HCT116 (cell line): ENCODE measurements at regions not wholly inside any gene's neighbourhood (a gene's known extent, or its start where the extent isn't known, plus 50 kb on each side); places are given as distances from the start of the nearest gene placed in this dataset.

ENCODE experiments used
- ATAC-seq: fragments of 200-7000 bp; cut with Tn5 transposase; 2 replicates; pipeline ENCODE4 v1.9.1; 2020; ENCODE audit warnings: mild to moderate bottlenecking, moderate library complexity
- BruUV-seq: library from RNA; stranded (reverse); fragments of 400-500 nt; replicated peaks from 2 replicates; lab custom pipeline; 2021; lab: Mats Ljungman, UMichigan
- CTCF ChIA-PET: fragments of 300-600 bp; sonication (Branson Sonifier 250); formaldehyde crosslinking; loops from one replicate; lab custom pipeline; 2021; ENCODE audit warnings: antibody characterized with exemption; lab: Charles Lee
- POLR2A ChIA-PET: fragments of 300-600, 350-600 bp; sonication (Branson Sonifier 250); formaldehyde crosslinking; loops from one replicate; lab custom pipeline; 2021; ENCODE audit warnings: antibody characterized with exemption; lab: Charles Lee
- RAD21 ChIA-PET, 2 experiments: fragments of 300-600 bp; sonication (Branson Sonifier 250); formaldehyde crosslinking; loops; one replicate each; lab custom pipeline; 2023; ENCODE audit warnings: low total read pairs in 2 of 2; ENCODE audit not compliant: uncharacterized antibody in 2 of 2, unreplicated experiment in 2 of 2, low non-redundant PET in 1 of 2; lab: Charles Lee
- DNase-seq: peaks from one replicate; pipeline ENCODE4 v3.0.0-alpha.2; 2010; ENCODE audit warnings: low read depth, low spot score
- H2AFZ ChIP-seq: fragments of 200-600 bp; shearing (Covaris generic), sonication (generic); 2 replicates; pipeline ENCODE4 v1.6.1; 2017; ENCODE audit warnings: low read depth, mixed run types, mixed read lengths, antibody characterized with exemption, low read length; ENCODE audit not compliant: poor library complexity, severe bottlenecking
- H3K27ac ChIP-seq: 2 replicates; pipeline ENCODE4 v1.5.1; 2012; ENCODE audit warnings: low read depth, low read length
- H3K27me3 ChIP-seq: fragments of 200-600 bp; sonication (generic); 2 replicates; pipeline ENCODE4 v1.6.1; 2016; ENCODE audit warnings: mixed run types, low read length, mixed read lengths; ENCODE audit not compliant: insufficient read depth
- H3K36me3 ChIP-seq, 2 experiments: fragments of 200-500 bp in 1 of 2; fragments of 200-600 bp in 1 of 2; sonication (Bioruptor generic) in 1 of 2; sonication (generic) in 1 of 2; 2 replicates each; pipeline versions ENCODE4 v1.5.1 to v1.6.1; 2014 to 2016; ENCODE audit warnings: low read length in 2 of 2, inconsistent platforms in 1 of 2, mixed read lengths in 1 of 2, mixed run types in 1 of 2; ENCODE audit not compliant: insufficient read depth in 2 of 2, control insufficient read depth in 1 of 2
- H3K4me1 ChIP-seq, 2 experiments: fragments of 200-600 bp in 1 of 2; sonication (generic) in 1 of 2; 2 replicates each; pipeline versions ENCODE4 v1.5.1 to v1.6.1; 2012 to 2017; ENCODE audit warnings: low read length in 2 of 2, inconsistent platforms in 1 of 2, mild to moderate bottlenecking in 1 of 2, mixed read lengths in 1 of 2, mixed run types in 1 of 2, moderate library complexity in 1 of 2; ENCODE audit not compliant: insufficient read depth in 2 of 2, control insufficient read depth in 1 of 2
- H3K4me2 ChIP-seq: fragments of 200-600 bp; sonication (generic); 2 replicates; pipeline ENCODE4 v1.6.1; 2017; ENCODE audit warnings: mixed run types, low read length, mixed read lengths
- H3K4me3 ChIP-seq, 2 experiments: fragments of 200-600 bp in 1 of 2; sonication (generic) in 1 of 2; replicated peaks in 1 of 2; 2 replicates each; pipeline ENCODE4 v1.5.1; 2011 to 2016; ENCODE audit warnings: low read length in 2 of 2, control low read depth in 1 of 2, low read depth in 1 of 2, mild to moderate bottlenecking in 1 of 2, mixed read lengths in 1 of 2, mixed run types in 1 of 2
- H3K79me2 ChIP-seq: fragments of 200-600 bp; sonication (generic); 2 replicates; pipeline ENCODE4 v1.6.1; 2017; ENCODE audit warnings: mild to moderate bottlenecking, mixed run types, low read length, moderate library complexity, mixed read lengths; ENCODE audit not compliant: insufficient read depth
- H3K9ac ChIP-seq: fragments of 200-600 bp; sonication (generic); 2 replicates; pipeline ENCODE4 v1.6.1; 2016; ENCODE audit warnings: low read length, mixed read lengths
- H3K9me2 ChIP-seq: fragments of 200-600 bp; sonication (generic), shearing (Covaris generic); 2 replicates; pipeline ENCODE4 v1.6.1; 2017; ENCODE audit warnings: mixed run types, mild to moderate bottlenecking, moderate library complexity; ENCODE audit not compliant: insufficient read depth
- H3K9me3 ChIP-seq, 2 experiments: fragments of 200-500 bp in 1 of 2; fragments of 200-600 bp in 1 of 2; sonication (Bioruptor generic) in 1 of 2; sonication (generic) in 1 of 2; 2 replicates each; pipeline ENCODE4 v1.6.1; 2014 to 2017; ENCODE audit warnings: low read length in 2 of 2, mixed read lengths in 2 of 2, inconsistent platforms in 1 of 2, low read depth in 1 of 2, mild to moderate bottlenecking in 1 of 2, mixed run types in 1 of 2, moderate library complexity in 1 of 2; ENCODE audit not compliant: control insufficient read depth in 1 of 2, insufficient read depth in 1 of 2
- H4K20me1 ChIP-seq: fragments of 200-600 bp; sonication (generic), shearing (Covaris generic); 2 replicates; pipeline ENCODE4 v1.6.1; 2017; ENCODE audit warnings: mixed run types, mild to moderate bottlenecking, moderate library complexity; ENCODE audit not compliant: insufficient read depth
- EGR1 ChIP-seq: IDR thresholded peaks from 2 replicates; pipeline ENCODE4 v1.6.1; 2012; ENCODE audit warnings: low read depth
- EZH2phosphoT487 ChIP-seq: fragments of 200-600 bp; IDR thresholded peaks from 2 replicates; pipeline ENCODE4 v1.6.1; 2018; ENCODE audit warnings: antibody characterized with exemption, borderline replicate concordance
- JUND ChIP-seq: IDR thresholded peaks from 2 replicates; pipeline ENCODE4 v1.6.1; 2012
- RAD21 ChIP-seq: IDR thresholded peaks from 2 replicates; pipeline ENCODE4 v1.6.1; 2012; ENCODE audit warnings: low read depth, mild to moderate bottlenecking
- ZNF274 ChIP-seq: fragments of 200-500 bp; sonication (Bioruptor generic); IDR thresholded peaks from 2 replicates; pipeline ENCODE4 v1.6.1; 2014; ENCODE audit warnings: mild to moderate bottlenecking, low read depth, low read length, inconsistent platforms
- intact Hi-C: fragments of 100-400 bp; cut with micrococcal nuclease; formaldehyde crosslinking; loops from 2 replicates; pipeline ENCODE4 v1.10.0; 2022
- TF ChIP-seq, protein P1 (sequence below), 3 experiments: fragments of 200-600 bp in 1 of 3; sonication (generic) in 1 of 3; IDR thresholded peaks in 2 of 3; conservative IDR thresholded peaks in 1 of 3; 2 replicates each; pipeline ENCODE4 v1.5.1; 2012 to 2017; ENCODE audit warnings: low read depth in 2 of 3, low read length in 2 of 3, antibody characterized with exemption in 1 of 3, borderline replicate concordance in 1 of 3, control low read depth in 1 of 3, mild to moderate bottlenecking in 1 of 3, mixed read lengths in 1 of 3, mixed run types in 1 of 3, moderate library complexity in 1 of 3; ENCODE audit not compliant: insufficient read depth in 1 of 3
- TF ChIP-seq, protein P2 (sequence below): IDR thresholded peaks from 2 replicates; pipeline ENCODE4 v1.6.1; 2012; ENCODE audit warnings: low read depth

DNA sequence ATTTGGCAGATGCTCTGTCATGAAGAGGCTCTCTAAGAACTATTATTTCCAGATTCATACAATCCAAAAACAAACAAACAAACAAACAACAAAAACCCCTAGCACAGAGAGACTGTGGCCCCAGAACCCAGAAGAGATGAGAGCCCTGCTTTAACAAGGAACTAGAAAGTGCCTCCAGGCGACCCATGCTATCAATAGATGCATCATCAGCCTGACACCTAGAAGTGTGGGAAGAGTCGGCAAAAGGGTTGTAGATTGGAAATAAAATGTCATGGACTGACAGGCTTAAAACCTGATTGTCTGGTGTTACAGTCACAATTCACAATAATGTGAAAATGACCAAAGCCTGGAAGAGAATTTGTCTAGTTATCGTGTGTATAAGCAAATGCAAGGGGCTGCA lies 50.6 kb upstream of the FLRT2 start (continued):
- TF ChIP-seq, protein P1, sequence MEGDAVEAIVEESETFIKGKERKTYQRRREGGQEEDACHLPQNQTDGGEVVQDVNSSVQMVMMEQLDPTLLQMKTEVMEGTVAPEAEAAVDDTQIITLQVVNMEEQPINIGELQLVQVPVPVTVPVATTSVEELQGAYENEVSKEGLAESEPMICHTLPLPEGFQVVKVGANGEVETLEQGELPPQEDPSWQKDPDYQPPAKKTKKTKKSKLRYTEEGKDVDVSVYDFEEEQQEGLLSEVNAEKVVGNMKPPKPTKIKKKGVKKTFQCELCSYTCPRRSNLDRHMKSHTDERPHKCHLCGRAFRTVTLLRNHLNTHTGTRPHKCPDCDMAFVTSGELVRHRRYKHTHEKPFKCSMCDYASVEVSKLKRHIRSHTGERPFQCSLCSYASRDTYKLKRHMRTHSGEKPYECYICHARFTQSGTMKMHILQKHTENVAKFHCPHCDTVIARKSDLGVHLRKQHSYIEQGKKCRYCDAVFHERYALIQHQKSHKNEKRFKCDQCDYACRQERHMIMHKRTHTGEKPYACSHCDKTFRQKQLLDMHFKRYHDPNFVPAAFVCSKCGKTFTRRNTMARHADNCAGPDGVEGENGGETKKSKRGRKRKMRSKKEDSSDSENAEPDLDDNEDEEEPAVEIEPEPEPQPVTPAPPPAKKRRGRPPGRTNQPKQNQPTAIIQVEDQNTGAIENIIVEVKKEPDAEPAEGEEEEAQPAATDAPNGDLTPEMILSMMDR (IDR thresholded peaks at IDR 0.05 in 2 of 3, conservative IDR thresholded peaks at IDR 0.05 in 1 of 3; ENCODE audit: borderline replicate concordance in 1 of 3, insufficient read depth in 1 of 3, low read depth in 2 of 3, low read length in 2 of 3), result no peak
- TF ChIP-seq EZH2phosphoT487, result no peak
- TF ChIP-seq ZNF274, result no peak
- TF ChIP-seq, protein P2, sequence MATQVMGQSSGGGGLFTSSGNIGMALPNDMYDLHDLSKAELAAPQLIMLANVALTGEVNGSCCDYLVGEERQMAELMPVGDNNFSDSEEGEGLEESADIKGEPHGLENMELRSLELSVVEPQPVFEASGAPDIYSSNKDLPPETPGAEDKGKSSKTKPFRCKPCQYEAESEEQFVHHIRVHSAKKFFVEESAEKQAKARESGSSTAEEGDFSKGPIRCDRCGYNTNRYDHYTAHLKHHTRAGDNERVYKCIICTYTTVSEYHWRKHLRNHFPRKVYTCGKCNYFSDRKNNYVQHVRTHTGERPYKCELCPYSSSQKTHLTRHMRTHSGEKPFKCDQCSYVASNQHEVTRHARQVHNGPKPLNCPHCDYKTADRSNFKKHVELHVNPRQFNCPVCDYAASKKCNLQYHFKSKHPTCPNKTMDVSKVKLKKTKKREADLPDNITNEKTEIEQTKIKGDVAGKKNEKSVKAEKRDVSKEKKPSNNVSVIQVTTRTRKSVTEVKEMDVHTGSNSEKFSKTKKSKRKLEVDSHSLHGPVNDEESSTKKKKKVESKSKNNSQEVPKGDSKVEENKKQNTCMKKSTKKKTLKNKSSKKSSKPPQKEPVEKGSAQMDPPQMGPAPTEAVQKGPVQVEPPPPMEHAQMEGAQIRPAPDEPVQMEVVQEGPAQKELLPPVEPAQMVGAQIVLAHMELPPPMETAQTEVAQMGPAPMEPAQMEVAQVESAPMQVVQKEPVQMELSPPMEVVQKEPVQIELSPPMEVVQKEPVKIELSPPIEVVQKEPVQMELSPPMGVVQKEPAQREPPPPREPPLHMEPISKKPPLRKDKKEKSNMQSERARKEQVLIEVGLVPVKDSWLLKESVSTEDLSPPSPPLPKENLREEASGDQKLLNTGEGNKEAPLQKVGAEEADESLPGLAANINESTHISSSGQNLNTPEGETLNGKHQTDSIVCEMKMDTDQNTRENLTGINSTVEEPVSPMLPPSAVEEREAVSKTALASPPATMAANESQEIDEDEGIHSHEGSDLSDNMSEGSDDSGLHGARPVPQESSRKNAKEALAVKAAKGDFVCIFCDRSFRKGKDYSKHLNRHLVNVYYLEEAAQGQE, result no peak
- no peak for TF ChIP-seq EGR1
- no peak for TF ChIP-seq JUND

DNA sequence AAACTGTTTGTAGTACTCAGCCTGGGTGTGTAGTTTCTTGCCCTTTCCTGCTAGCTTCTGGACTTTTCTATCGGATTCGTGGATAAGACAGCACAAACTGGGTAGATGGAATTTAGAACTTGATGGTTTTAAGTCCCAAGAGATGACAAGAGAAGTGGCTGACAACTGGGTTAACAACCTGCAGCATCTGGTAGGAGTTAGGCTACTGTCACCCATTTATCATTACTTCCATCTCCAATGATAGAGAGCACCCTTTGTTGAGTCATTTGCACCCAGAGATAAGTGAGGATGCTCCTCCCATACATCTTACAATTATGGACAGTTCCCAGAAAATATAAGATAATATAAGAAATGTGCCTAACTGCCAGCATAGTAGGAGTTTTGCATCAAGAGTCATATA lies 50.2 kb upstream of the FLRT2 start:
- no peak for DNase-seq
- POLR2A ChIA-PET, result no interaction called here
- no peak overlapping the region for H2AFZ ChIP-seq
- no peaks in the 10 kb centered on the region for H3K9me2 ChIP-seq
- no peak overlapping the region for H3K27ac ChIP-seq
- H3K27me3 ChIP-seq, result no peaks in the 10 kb centered on the region
- peaks cover 4 to 32% of the 10 kb centered on the region in 2 experiments; a peak in 2 of 4 replicates for H3K9me3 ChIP-seq
- H3K4me2 ChIP-seq, result no peak overlapping the region
- intact Hi-C loops, result no loop called here
- no peak overlapping the region for H3K4me3 ChIP-seq
- no peaks in the 10 kb centered on the region for H3K36me3 ChIP-seq
- no peaks in the 10 kb centered on the region for H3K4me1 ChIP-seq
- no TSS peak for BruUV-seq
- H3K9ac ChIP-seq, result no peak overlapping the region
- ATAC-seq, result no peak
- no peaks in the 10 kb centered on the region for H3K79me2 ChIP-seq
- RAD21 ChIA-PET, result no interaction called here
- no peak for TF ChIP-seq RAD21
- H4K20me1 ChIP-seq, result no peaks in the 10 kb centered on the region
- CTCF ChIA-PET, result no interaction called here
